CD14-positive monocyte (primary cell): ENCODE measurements at regions not wholly inside any gene's neighbourhood (a gene's known extent, or its start where the extent isn't known, plus 50 kb on each side); places are given as distances from the start of the nearest gene placed in this dataset.

Experiments
- DNase-seq, 3 donors: peaks; one replicate each; pipeline ENCODE4 v3.0.0-alpha.2; 2011 to 2022
- H2AFZ ChIP-seq: 2 replicates; pipeline ENCODE4 v1.6.0; 2012; ENCODE audit warnings: mild to moderate bottlenecking, low read depth, low read length, inconsistent platforms; ENCODE audit not compliant: insufficient read depth, poor library complexity, severe bottlenecking
- H3K27ac ChIP-seq, 2 donors: 1 replicate in 1 of 2; 2 replicates in 1 of 2; pipeline ENCODE4 v1.5.1; 2012 to 2013; ENCODE audit warnings: low read length in 2 of 2, control low read depth in 1 of 2, inconsistent platforms in 1 of 2, low read depth in 1 of 2, mild to moderate bottlenecking in 1 of 2
- H3K27me3 ChIP-seq, 2 donors: one replicate each; pipeline versions ENCODE4 v1.6.0 to v1.6.1; 2011 to 2013; ENCODE audit warnings: low read length in 2 of 2; ENCODE audit not compliant: control insufficient read depth in 2 of 2, insufficient read depth in 2 of 2
- H3K36me3 ChIP-seq, 2 donors: replicated peaks in 1 of 2; 1 replicate in 1 of 2; 2 replicates in 1 of 2; pipeline versions ENCODE4 v1.5.1 to v1.6.1; 2012 to 2013; ENCODE audit warnings: low read length in 2 of 2, control low read depth in 1 of 2, inconsistent platforms in 1 of 2, mild to moderate bottlenecking in 1 of 2; ENCODE audit not compliant: insufficient read depth in 2 of 2, control insufficient read depth in 1 of 2
- H3K4me1 ChIP-seq, 2 donors: 1 replicate in 1 of 2; 2 replicates in 1 of 2; pipeline versions ENCODE4 v1.5.1 to v1.6.1; 2012 to 2013; ENCODE audit warnings: low read length in 2 of 2, control low read depth in 1 of 2, inconsistent platforms in 1 of 2, mild to moderate bottlenecking in 1 of 2, moderate library complexity in 1 of 2; ENCODE audit not compliant: insufficient read depth in 2 of 2, control insufficient read depth in 1 of 2
- H3K4me2 ChIP-seq: replicated peaks from 2 replicates; pipeline ENCODE3; 2012; ENCODE audit warnings: low read length, moderate library complexity, mild to moderate bottlenecking; ENCODE audit not compliant: poor library complexity, severe bottlenecking; ENCODE audit errors: extremely low read depth
- H3K4me3 ChIP-seq, 3 experiments: fragments of 200-600 bp in 1 of 3; sonication (generic) in 1 of 3; replicated peaks in 1 of 3; 1 replicate in 2 of 3; 2 replicates in 1 of 3; pipeline ENCODE4 v1.5.1; 2011 to 2013; ENCODE audit warnings: low read length in 3 of 3, mild to moderate bottlenecking in 3 of 3, control low read depth in 2 of 3, low read depth in 2 of 3, inconsistent platforms in 1 of 3, moderate library complexity in 1 of 3
- H3K79me2 ChIP-seq: 2 replicates; pipeline ENCODE4 v1.6.0; 2012; ENCODE audit warnings: mild to moderate bottlenecking, control low read depth, inconsistent platforms, low read length, moderate library complexity; ENCODE audit not compliant: insufficient read depth
- H3K9ac ChIP-seq: 2 replicates; pipeline ENCODE4 v1.6.0; 2017; ENCODE audit warnings: low read length, mild to moderate bottlenecking; ENCODE audit not compliant: insufficient read depth, poor library complexity, severe bottlenecking
- H3K9me3 ChIP-seq, 2 donors: replicated peaks in 1 of 2; 1 replicate in 1 of 2; 2 replicates in 1 of 2; pipeline versions ENCODE4 v1.5.1 to v1.6.1; 2012 to 2013; ENCODE audit warnings: low read length in 2 of 2, control low read depth in 1 of 2; ENCODE audit not compliant: control insufficient read depth in 1 of 2, insufficient read depth in 1 of 2
- H4K20me1 ChIP-seq: 2 replicates; pipeline ENCODE4 v1.6.0; 2012; ENCODE audit warnings: mild to moderate bottlenecking, low read length, control low read depth, moderate library complexity; ENCODE audit not compliant: insufficient read depth
- H3K27ac Mint-ChIP-seq, 7 donors: one replicate each; pipeline ENCODE4 v1.8.0; 2020; ENCODE audit warnings: mild to moderate bottlenecking in 7 of 7, mixed read lengths in 7 of 7, moderate library complexity in 6 of 7, inconsistent platforms in 2 of 7
- H3K27me3 Mint-ChIP-seq, 3 donors: one replicate each; pipeline ENCODE4 v1.8.0; 2021 to 2022; ENCODE audit warnings: low read depth in 3 of 3, mild to moderate bottlenecking in 3 of 3, mixed read lengths in 3 of 3, moderate library complexity in 3 of 3, inconsistent platforms in 1 of 3
- H3K36me3 Mint-ChIP-seq, 2 donors: one replicate each; pipeline ENCODE4 v1.8.0; 2020; ENCODE audit warnings: mixed read lengths in 2 of 2, inconsistent platforms in 1 of 2, mild to moderate bottlenecking in 1 of 2
- H3K4me1 Mint-ChIP-seq: one replicate; pipeline ENCODE4 v1.8.0; 2020; ENCODE audit warnings: mild to moderate bottlenecking, mixed read lengths
- H3K4me3 Mint-ChIP-seq, 2 donors: one replicate each; pipeline ENCODE4 v1.8.0; 2020; ENCODE audit warnings: mild to moderate bottlenecking in 2 of 2, mixed read lengths in 2 of 2, moderate library complexity in 1 of 2
- H3K9me3 Mint-ChIP-seq, 7 donors: one replicate each; pipeline ENCODE4 v1.8.0; 2020 to 2022; ENCODE audit warnings: mixed read lengths in 7 of 7, mild to moderate bottlenecking in 6 of 7, moderate library complexity in 6 of 7, inconsistent platforms in 2 of 7
- CTCF ChIP-seq: fragments of 200-600 bp; IDR thresholded peaks from one replicate; pipeline ENCODE4 v1.8.0; 2022; ENCODE audit warnings: antibody characterized with exemption, mild to moderate bottlenecking
- WGBS: methylation state at CpG from one replicate; pipeline ENCODE4 v1.1.5; 2013; ENCODE audit warnings: missing lambda C conversion rate; ENCODE audit not compliant: insufficient coverage; 5-methylcytosine and 5-hydroxymethylcytosine counted together
- intact Hi-C, 2 donors: fragments of 100-400 bp; cut with micrococcal nuclease; formaldehyde crosslinking; loops; one replicate each; pipeline versions ENCODE4 v1.15.0 to v1.15.1; 2023

- peaks cover 0 to 4% of the 10 kb centered on the region in 2 donors for H3K9me3 ChIP-seq
- H3K4me1 ChIP-seq = no peaks in the 10 kb centered on the region
- no peaks in the 10 kb centered on the region for H3K4me1 Mint-ChIP-seq
- H3K4me3 Mint-ChIP-seq = no peak overlapping the region
- no peak overlapping the region for H3K27ac ChIP-seq
- no peak overlapping the region for H3K4me2 ChIP-seq
- no peak for TF ChIP-seq CTCF
- peaks cover 0 to 2% of the 10 kb centered on the region in 2 donors for H3K27me3 ChIP-seq
- no peak overlapping the region for H2AFZ ChIP-seq
- no peak overlapping the region for H3K27ac Mint-ChIP-seq
- H3K27me3 Mint-ChIP-seq = peaks cover 0 to 2% (median 0%) of the 10 kb centered on the region in 3 donors
- DNase-seq = no peak
- peaks cover 0 to 10% (median 0%) of the 10 kb centered on the region in 7 donors for H3K9me3 Mint-ChIP-seq
- no peaks in the 10 kb centered on the region for H3K36me3 ChIP-seq
- H3K4me3 ChIP-seq = no peak overlapping the region
- H4K20me1 ChIP-seq = no peaks in the 10 kb centered on the region
- intact Hi-C loops = no loop called here
- H3K9ac ChIP-seq = no peak overlapping the region
- WGBS = 88% methylated on average over 2 of the region's 5 CpGs
- no peaks in the 10 kb centered on the region for H3K36me3 Mint-ChIP-seq
- no peaks in the 10 kb centered on the region for H3K79me2 ChIP-seq
These were observed 110.3 kb upstream of the TSPAN2 start for GRCh38 chr1:115199416-115200132.

- H3K27ac ChIP-seq = no peak overlapping the region
- H3K4me3 ChIP-seq = no peak overlapping the region
- H2AFZ ChIP-seq = no peak overlapping the region
- H3K9me3 ChIP-seq = peaks cover 0 to 3% of the 10 kb centered on the region in 2 donors
- H3K9ac ChIP-seq = no peak overlapping the region
- peaks cover 0 to 10% (median 0%) of the 10 kb centered on the region in 7 donors for H3K9me3 Mint-ChIP-seq
- no peaks in the 10 kb centered on the region for H3K79me2 ChIP-seq
- H3K27me3 ChIP-seq = peaks cover 0 to 2% of the 10 kb centered on the region in 2 donors
- WGBS = no CpG with 5 or more reads among the region's 4 CpGs
- no peaks in the 10 kb centered on the region for H3K4me1 ChIP-seq
- H3K4me1 Mint-ChIP-seq = no peaks in the 10 kb centered on the region
- peaks cover 1 to 2% (median 2%) of the 10 kb centered on the region in 3 donors for H3K27me3 Mint-ChIP-seq
- H3K27ac Mint-ChIP-seq = peak overlapping the region in 1 of 7 donors; percentile 0
- no peak for TF ChIP-seq CTCF
- intact Hi-C loops = no loop called here
- no peaks in the 10 kb centered on the region for H3K36me3 ChIP-seq
- no peaks in the 10 kb centered on the region for H4K20me1 ChIP-seq
- DNase-seq = no peak
- H3K4me2 ChIP-seq = no peak overlapping the region
- no peak overlapping the region for H3K4me3 Mint-ChIP-seq
- no peaks in the 10 kb centered on the region for H3K36me3 Mint-ChIP-seq
These were observed 109.6 kb upstream of the TSPAN2 start for GRCh38 chr1:115198938-115199337.
